Right hindlimb (tissue), 1 donor: ENCODE measurements at regions not wholly inside any gene's neighbourhood (a gene's known extent, or its start where the extent isn't known, plus 50 kb on each side); places are given as distances from the start of the nearest gene placed in this dataset.
"Not testable (repeated sequence)": the region's sequence is repeated elsewhere in the genome, so short reads cannot be mapped to it uniquely, and the experiment has no call there.

Experiments used
- DNase-seq: peaks from one replicate; pipeline ENCODE4 v3.0.0-alpha.2; 2018

GRCh38 chr1:104476126-104476525 is 726.4 kb downstream of the AMY1C start:
- no peak for DNase-seq

DNA sequence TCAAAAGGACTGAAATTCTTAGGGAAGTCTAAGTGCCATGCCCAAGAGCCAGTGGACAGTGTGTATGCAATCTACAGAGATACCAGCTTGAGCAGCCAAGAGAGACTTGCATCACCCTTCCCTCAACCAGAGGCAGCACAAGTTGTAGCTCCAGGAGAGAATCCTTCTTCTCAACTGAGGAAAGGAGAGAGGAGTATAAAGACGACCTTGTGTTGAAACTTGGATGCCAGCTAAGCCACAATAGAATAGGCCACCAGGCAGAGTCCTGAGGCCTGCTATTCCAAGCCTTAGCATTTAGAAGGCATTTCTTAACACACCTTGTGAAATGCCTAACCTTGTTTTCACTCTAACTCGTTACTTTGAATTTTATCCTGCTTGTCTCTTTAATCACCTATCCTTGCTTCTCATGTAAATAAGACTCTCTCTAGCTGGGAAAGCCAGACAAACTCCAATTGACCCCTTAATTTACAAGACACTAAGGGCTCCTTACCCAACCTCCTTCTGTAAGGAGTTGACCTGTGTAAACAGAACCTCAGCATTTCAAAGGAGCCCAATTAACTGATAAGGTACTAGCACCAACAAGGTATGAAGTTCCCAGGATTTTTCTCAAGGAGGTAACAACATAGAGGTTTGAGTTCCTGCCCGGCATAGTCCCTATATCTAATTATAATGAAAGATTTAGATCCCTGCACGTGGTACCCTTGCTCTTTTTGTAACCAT is 738.8 kb downstream of the AMY1C start:
- DNase-seq: no peak

GRCh38 chr1:104526158-104526795 is 776.6 kb downstream of the AMY1C start:
- no peak for DNase-seq

DNA sequence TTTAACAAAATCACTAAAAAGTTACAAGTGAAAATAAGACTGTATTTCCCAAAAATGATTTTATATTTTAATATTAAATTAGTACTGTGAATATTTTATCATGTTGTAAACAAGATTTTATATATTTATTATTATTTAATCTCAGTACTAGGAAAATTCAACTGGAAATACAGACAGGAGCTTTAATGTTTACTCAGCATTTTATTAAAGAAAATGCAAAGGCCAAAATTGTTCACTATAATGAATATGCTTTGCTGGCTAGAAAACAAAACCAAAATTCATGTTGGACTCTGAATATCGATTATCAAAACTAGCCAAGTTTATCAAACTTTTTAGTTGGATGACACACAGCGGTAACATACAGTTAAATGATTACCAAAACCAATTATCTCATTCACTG is 782.3 kb downstream of the AMY1C start:
- no peak for DNase-seq

GRCh38 chr1:104574620-104575019 is 824.9 kb downstream of the AMY1C start:
- DNase-seq: no peak

DNA sequence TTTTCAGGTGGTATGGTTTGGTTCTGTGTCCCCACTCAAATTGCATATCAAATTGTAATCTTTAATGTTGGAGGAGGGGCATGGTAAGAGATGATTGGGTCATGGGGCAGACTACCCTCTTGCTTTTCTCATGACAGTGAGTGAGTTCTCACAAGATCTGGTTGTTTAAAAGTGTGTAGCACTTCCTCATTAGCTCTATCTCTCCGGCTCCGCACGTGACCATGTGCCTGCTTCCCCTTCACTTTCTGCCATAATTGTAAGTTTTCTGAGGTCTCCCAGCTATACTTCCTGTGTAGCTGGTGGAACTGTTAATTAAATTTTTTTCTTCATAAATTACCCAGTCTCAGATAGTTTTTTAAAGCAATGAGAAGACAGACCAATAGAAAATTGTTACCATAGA is 843.2 kb downstream of the AMY1C start:
- no peak for DNase-seq

DNA sequence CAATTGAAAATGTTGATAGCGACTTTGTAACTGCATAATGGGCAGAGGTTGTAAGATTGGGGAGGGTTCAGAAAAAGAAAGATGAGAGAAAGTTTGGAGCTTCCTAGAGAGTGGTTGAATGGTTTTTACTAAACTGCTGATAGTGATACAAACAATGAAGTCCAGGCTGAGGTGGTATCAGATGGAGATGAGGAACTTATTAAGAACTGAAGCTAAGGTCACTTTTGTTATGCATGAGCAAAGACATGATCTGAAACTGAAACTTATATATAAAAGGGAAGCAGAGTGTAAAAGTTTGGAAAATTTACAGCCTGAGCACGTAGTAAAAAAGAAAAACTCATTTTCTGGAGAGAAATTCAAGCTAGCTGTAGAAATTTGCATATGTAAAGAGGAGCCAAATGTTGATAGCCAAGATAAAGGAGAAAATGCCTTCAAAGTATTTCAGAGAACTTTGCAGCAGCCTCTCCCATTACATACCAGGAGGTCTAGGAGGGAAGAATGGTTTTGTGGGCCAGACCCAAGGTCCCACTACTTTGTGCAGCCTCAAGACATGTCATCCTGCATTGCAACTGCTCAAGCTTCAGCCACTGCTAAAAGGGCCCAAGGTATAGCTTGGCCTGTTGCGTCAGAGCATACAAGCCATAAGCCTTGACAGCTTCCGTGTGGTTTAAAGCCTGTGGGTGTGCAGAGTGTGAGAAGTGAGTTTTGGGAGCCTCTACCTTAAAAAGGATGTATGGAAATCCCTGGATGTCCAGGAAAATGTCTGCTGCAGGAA is 843.9 kb downstream of the AMY1C start:
- DNase-seq: no peak

DNA sequence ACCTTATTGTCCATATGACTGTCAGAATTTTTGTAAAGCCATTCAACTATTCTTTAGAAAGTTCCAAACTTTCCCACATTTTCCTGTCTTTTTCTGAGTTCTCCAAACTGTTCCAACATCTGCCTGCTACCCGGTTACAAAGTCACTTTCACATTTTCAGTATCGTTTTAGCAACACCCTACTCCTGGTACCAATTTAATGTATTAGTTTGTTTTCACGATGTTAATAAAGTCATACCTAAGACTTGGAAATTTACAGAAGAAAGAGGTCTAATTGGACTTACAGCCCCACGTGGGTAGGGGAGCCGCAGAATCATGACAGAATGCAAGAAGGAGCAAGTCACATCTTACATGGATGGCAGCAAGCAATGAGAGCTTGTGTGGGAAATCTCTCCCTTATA is 867.8 kb downstream of the AMY1C start:
- no peak for DNase-seq

DNA sequence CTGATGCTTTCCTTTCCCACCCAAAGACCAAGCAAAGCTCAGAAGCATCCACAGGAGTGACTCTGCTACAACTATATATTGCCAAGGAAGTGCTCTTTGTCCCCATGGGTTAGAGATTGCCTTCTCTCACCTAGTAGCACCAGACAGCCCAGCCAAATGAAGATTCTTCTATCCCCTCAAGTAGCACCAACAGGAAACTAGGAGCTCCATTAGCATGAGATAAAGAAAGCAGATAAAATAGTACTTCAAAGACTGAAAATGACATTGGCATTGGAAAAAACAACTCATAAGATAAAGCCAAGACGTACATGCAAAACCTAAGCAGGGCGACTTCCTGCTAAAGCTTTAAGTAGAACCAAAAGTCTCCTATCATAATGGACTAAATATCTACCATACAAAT is 871.5 kb downstream of the AMY1C start:
- no peak for DNase-seq

DNA sequence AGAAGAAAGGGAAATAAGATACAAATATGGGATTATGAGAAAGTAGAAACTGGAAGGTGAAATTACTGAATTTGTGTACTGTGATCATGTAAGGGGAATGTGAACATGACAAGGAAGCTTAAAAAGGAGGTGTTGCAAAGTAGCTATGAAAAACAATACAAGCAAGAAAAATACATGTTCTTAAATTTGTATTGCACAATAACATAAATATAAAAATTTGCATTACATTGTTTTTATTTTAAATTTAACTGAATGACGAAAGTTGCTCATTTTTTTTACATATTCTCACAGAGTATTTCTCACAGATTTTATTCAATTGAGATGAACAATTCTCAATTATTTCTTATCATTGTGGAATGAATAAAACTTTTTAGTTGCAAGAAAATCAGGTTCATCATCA is 874.8 kb downstream of the AMY1C start:
- DNase-seq: no peak

DNA sequence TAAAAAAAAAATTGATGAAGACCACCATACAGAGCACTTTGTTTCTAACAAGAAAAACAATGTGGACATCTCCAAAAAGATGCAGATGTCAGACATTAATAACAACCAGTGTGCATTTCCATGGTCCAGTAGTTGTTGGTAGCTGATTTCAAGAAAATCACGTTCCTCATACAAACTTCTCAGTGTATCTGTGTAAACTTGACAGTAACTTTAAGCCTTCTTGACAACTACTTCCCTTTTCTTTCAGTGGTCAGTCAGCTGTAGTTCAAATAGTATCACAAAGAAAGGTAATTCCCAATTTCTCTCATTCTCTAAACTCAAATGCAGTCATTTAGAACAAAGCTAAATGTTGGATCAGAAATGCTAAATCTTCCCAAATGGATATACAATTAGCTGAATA is 879.9 kb downstream of the AMY1C start:
- DNase-seq: no peak

DNA sequence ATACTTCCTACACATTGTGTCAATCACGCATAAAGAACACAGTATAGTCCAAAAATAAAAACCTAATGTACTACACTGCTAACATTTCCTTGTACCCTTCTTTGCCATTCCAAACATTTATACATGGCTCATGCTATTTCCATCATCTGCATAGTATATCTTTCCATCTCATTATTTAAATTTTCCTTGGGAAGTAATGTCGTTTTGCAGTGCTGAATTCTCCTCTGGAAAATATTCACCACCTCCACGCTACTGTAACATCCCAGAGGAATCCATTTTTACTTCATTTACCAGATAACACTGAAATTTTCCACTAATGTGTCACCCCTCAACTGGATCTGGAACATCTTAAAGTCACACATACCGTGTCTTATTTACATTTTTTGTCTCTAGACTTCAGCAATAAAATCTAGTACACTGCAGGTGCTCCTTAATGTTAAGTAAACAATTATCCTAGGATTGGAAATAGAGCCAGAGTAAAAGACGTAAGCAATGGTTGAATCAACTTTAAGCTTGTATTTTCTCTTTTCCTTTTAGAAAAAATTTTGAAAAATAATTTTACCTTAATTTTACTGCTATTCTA is 881.0 kb downstream of the AMY1C start:
- no peak for DNase-seq

- no peak for DNase-seq
These were observed 886.9 kb downstream of the AMY1C start for GRCh38 chr1:104636581-104636980.

- DNase-seq: no peak
These were observed 896.5 kb downstream of the AMY1C start for GRCh38 chr1:104646233-104646632.

DNA sequence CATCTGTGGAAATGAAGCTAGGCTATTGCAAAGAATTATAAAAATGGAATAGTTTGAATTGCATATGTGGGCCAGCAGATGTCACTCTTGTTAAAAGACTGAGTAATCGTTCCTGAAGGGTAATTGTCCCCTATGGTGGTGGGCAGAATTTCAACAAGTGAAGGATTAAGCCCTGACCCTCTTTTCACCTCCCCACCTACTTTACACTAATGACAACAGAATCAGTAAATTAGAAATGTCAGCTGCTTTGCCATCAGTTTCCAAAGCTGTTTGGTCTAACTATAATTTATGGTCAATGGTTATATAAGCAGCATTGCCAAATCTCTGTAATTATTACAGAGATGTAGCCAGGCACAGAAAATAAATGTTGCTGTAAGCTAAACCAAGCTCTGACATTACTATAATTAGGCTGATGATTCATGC is 898.6 kb downstream of the AMY1C start:
- DNase-seq: no peak

- DNase-seq: not testable (repeated sequence)
These were observed 914.7 kb downstream of the AMY1C start for GRCh38 chr1:104664374-104664773.

GRCh38 chr1:104665300-104665699 is 915.6 kb downstream of the AMY1C start:
- no peak for DNase-seq

GRCh38 chr1:104671684-104672353 is 922.1 kb downstream of the AMY1C start:
- DNase-seq: no peak

DNA sequence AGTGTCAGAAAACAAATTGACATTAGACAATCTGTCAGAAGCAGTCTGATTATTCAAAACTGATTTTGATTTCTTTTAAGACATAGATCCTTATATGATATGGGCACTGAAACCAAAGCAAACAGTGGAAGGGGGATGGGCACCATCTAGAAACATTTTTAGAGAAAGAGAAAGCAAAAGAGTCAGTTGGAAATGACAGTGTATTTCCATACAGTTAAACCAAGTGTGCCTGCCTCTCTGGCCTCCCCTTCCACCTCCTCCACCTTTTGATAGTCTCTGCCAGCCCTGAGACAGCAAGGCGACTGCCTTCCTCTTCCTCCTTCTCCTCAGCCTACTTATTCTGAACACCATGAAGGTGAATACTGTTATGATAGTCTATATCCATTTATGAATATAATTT is 949.7 kb downstream of the AMY1C start:
- DNase-seq: no peak

- no peak for DNase-seq
These were observed 953.0 kb downstream of the AMY1C start for GRCh38 chr1:104702731-104703130.

- DNase-seq: no peak
These were observed 957.0 kb downstream of the AMY1C start for GRCh38 chr1:104706631-104707147.

- no peak for DNase-seq
These were observed 969.1 kb downstream of the AMY1C start for GRCh38 chr1:104718752-104719151.

DNA sequence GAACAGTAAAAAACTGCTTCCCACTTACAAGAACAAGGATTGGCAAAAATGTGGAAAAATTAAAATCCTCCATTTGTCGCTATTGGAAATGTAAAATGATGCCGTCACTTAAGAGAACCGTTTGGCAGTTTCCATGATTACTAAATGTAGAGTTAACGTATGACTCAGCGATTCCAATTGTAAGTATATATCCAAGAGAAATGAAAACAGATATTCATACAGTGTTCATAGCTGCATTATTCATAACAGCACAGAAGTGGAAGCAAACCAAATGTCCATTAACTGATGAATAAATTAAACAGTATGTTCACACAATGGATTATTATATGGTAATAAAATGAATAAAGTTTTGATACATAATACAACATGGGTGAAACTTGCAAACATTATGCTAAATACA is 971.0 kb downstream of the AMY1C start:
- DNase-seq: no peak
